NT2/D1 (cell line): ENCODE measurements at regions not wholly inside any gene's neighbourhood (a gene's known extent, or its start where the extent isn't known, plus 50 kb on each side); places are given as distances from the start of the nearest gene placed in this dataset.

Experiments
- YY1 ChIP-seq: IDR thresholded peaks from 2 replicates; pipeline ENCODE4 v1.6.1; 2011; ENCODE audit not compliant: insufficient read length, insufficient read depth
- ZNF274 ChIP-seq: IDR thresholded peaks from 2 replicates; pipeline ENCODE4 v1.6.1; 2011; ENCODE audit warnings: mild to moderate bottlenecking, low read depth, low read length

GRCh38 chr12:23222801-23223200 lies 597.8 kb downstream of the ETNK1 start:
- TF ChIP-seq YY1 (no peak), ZNF274 (no peak)
